HG03442 (cell line): ENCODE measurements at regions not wholly inside any gene's neighbourhood (a gene's known extent, or its start where the extent isn't known, plus 50 kb on each side); places are given as distances from the start of the nearest gene placed in this dataset.
A peak's percentile ranks its signal among the peaks of the same experiment; 100 is the strongest.

Experiments used
- ATAC-seq: cut with Tn5 transposase; IDR thresholded peaks from one replicate; pipeline ENCODE4 v1.9.1; 2021; ENCODE audit warnings: mild to moderate bottlenecking, moderate library complexity; ENCODE audit not compliant: unreplicated experiment

DNA sequence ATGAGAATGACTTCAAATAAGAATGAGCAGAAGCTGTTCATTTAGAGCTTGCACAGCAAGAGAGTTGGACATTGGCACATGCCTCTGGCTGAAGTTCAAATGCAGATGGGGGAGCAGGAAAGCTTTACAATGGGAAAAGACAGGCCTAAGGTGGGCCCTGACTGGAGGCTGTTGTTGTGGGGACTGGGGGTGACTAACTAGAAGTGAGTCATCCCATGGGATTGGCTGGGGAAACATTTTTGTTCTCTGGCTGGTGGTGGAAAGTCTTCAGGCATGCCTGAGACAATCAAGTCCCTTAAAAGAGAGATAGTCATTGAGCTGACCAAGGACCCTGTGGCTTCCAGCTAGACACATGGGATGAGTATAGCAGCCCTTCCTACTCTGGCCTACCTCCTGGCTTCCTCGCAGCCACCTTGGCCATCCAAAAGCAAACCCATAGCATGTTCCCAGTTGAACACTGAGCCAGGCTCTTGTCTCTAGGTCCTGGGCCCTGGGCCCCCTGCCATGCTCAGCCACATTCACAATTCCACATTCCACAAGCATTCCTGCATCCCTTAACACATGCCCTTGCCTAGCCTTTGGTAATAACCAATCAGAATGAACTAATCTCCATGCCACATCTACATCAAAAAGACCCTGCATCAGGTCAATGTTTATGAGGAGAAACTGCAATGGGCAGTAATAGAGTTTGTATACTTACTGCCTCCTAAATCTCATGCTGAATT, 873.4 kb downstream of the NLGN4Y start:
- ATAC-seq = no peak

GRCh38 chrY:15402451-15402850, 878.1 kb downstream of the NLGN4Y start:
- ATAC-seq = no peak

- no peak for ATAC-seq
Measured at GRCh38 chrY:15404551-15404950, 880.2 kb downstream of the NLGN4Y start.

GRCh38 chrY:15415165-15415564, 890.8 kb downstream of the NLGN4Y start:
- no peak for ATAC-seq

DNA sequence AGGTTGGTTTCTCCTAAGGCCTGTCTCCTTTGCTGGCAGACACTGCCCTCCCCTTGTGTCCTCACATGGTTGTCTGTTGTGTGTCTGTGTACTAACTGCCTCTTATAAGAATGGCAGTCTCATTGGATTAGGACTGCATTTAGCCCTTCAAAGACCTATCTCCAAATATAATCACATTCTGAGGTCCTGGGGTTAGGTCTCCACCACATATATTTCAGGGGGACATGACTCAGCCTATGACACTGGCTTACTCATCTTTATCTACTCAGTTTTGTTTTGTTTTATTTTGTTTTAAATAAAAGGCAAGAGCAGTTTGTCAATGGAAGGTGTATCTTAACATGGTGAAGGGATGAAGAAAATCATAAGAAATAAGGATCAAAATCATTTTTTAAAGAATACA, 894.3 kb downstream of the NLGN4Y start:
- ATAC-seq = no peak

DNA sequence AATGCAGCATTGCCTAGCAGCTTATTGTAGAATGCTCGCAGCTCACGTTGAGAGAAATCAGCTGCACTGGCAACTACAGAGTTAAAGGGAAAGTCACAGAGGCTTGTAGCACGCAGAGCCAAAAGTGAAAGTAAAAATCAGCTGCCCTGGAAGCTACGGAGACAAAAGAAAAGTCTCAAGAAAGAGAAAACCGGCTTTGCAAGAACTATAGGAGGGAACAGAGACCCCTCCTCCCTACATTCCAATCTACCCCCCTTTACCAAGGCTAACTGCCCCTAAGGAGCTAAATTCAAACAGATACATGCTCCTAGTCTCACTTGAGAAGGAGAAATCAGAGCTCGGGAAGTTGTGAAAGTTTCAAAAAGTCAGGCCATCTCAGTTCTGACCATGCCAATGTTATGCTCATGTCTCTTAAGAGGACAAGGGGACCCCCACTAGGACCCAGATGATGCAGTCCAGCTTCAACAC, 900.4 kb downstream of the NLGN4Y start:
- ATAC-seq = peak; percentile 83

DNA sequence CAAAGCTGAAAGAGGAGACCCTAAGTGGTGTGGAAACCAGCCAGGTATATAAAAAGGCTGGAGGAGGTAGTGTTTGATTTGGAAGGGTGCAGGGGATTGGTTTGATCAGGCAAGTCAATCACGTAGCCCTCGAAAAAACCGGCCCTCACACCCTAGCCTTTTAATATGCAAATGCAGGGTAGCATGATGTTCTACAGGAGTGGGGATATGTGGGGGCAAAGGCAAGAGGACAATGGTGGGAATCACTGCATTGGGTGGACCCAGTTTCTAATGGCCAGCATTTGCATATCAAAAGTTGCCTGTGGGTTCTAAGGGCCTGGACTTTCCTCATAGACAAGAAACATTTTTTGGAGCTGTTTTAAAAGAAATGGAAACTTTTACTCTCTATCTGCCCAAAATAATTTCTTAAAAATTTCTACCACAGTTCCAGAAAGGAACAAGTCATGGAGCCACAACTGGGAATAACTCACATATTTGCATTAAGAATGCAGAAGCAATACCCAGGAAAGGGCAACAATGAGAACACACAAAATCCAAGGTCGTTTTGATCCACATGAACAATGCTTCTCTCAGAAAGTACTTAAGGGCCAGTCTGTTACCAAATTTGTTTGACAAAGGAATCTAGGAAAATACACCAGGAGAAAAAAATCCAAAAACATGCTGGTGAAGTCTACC, 915.8 kb downstream of the NLGN4Y start:
- no peak for ATAC-seq

- ATAC-seq = no peak
Measured at GRCh38 chrY:15440696-15441408, 916.5 kb downstream of the NLGN4Y start.

DNA sequence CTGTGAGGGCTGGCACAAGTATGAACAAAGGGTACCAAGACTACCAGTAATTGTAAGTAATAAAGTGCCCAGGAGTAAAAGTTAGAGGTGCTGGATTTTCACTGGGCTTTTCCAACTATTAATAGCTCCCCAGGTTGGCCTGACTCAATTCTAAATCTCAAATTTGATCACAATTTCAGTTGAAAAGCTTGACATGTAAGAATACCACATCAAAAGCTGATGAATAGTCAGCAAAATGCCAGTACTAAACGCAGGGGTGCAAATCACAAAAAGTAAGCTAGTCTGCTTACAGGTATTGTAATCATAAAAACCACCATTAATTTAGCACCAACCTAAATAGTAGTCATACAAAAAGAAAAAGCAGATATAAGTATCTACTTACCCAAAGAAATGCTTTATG, 917.5 kb downstream of the NLGN4Y start:
- ATAC-seq = no peak

GRCh38 chrY:15445871-15446270, 921.5 kb downstream of the NLGN4Y start:
- no peak for ATAC-seq

DNA sequence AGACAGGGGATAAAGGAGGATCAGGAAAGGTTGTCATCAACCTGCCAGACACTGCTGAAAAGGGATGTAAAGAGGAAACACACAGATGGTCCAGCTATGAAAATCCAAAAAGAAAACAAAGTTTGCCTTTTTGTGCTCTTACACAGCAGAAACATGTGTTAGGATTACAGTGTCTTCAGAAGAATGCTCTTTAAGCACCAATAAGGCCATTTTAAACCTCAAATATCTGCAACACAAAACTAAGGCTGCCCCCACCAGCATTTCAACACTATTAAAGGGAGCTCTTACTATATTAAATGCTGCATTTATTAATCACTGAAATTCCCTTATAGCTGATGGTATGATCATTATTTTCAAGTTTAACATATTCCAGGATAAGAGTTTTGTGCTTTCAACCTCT, 922.5 kb downstream of the NLGN4Y start:
- ATAC-seq = no peak

- ATAC-seq = no peak
Measured at GRCh38 chrY:15447959-15448358, 923.6 kb downstream of the NLGN4Y start.

- ATAC-seq = no peak
Measured at GRCh38 chrY:15455133-15455937, 931.0 kb downstream of the NLGN4Y start.

GRCh38 chrY:15455980-15456469, 931.7 kb downstream of the NLGN4Y start:
- peak; percentile 91 for ATAC-seq

DNA sequence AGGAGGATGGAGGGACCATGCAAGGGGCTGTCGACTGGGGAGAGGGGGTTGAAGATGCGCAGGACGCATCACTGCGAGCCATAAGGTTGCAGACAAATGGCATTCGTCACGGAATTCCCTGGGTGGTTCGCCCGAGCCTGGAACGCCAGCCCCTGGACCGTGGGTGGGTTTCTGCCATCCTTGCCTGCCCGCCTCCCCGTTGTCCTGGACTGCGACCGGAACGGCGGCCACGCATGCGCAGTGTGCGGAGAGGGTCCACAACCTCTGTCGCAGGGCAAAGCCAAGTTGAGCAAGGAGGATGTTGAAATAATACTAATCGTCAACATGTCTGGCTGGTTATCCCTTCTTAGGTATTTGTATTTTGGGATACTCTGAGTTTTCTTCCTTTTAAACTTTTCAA, 932.2 kb downstream of the NLGN4Y start:
- no peak for ATAC-seq

DNA sequence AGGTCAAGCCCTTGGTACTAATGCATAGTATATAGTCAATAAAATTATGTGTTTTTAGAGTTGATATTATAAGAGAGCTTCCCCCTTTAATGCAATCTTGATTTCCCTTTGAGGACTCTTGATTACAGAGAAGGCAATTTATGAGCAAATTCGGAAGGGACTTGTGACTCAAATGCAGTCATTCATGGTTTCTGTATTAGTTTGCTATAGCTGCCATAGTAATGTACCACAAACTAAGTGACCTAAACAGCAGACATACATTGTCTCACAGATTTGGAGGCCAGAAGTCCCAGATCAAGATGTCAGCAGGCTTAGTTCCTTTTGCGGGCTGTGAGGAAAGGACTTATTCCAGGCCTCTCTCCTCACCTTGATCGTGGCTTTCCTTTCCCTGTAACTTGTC, 933.4 kb downstream of the NLGN4Y start:
- ATAC-seq = no peak

DNA sequence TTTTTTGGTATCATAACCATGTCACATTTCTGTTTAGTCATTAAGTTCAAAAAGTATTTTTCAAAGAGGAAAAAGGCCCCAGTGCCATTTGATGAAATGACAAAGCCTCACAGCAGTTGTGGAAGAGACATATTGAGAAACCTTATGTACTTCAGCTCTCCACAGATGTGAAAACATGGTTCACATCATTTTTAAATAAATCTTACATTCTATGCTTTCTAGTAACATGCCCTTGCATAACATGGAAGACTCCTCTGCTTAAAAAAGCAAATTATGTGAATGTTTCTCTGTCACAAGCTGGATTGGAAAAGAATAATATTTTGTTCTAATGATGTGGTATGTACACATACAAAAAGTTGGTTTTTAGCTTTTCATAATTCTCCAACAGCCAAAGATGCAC, 934.1 kb downstream of the NLGN4Y start:
- ATAC-seq = no peak

- no peak for ATAC-seq
Measured at GRCh38 chrY:15465880-15466279, 941.6 kb downstream of the NLGN4Y start.

DNA sequence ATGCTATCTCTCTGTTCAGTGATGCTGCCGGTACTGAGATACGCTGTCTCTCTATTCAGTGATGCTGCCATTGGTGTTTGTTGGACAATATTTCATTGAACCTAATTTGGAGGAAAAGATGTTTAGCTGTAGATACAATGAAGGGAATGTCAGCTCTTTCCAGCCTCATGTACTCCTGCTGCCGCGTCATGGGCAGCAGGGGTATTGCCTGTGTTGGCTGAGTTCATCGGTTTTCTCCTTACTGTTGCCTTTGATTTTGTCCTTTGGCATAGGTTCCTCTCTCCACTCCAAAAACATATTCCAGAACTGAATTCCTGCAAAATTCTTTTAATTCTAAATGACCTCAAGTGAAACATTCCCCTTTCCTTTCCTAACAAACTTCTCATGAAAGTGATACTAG, 942.6 kb downstream of the NLGN4Y start:
- no peak for ATAC-seq

GRCh38 chrY:15468091-15468490, 943.8 kb downstream of the NLGN4Y start:
- no peak for ATAC-seq

DNA sequence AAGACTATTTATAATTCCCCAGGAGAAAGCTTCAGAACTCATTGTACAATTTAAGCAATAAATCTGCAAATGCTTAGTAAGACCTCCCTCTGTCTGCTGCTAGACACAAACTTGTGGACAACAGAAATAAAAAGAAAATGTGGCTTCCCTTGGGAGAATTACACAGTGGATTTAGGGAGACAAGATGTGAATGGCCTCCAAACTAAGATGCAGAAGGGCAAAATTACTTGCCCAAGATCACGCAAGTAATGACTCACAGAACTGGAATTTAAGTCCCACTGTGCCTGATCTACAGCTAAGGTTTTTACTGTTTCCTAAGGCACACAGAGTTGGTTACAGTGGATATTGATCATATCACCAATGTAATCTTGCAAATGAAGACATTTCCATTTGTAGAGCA, 947.0 kb downstream of the NLGN4Y start:
- ATAC-seq = no peak
